ENCODE measurements at regions not wholly inside any gene's neighbourhood (a gene's known extent, or its start where the extent isn't known, plus 50 kb on each side); places are given as distances from the start of the nearest gene placed in this dataset.
A peak's percentile ranks its signal among the peaks of the same experiment; 100 is the strongest.

GRCh38 chr2:174697255-174697654 lies 67.0 kb downstream of the CHRNA1 start:
- intact Hi-C loops (cut with micrococcal nuclease) = loop anchor here (5.0 kb wide), 3 partner anchors 295 to 585 kb away; no protein-coding TSS in a partner anchor
- peak; percentile 48 for DNase-seq (ENCODE audit: low spot score)
- H3K4me3 Mint-ChIP-seq (ENCODE audit: low read depth) = no peak overlapping the region
- peaks cover 26% of the 10 kb centered on the region for H3K27me3 Mint-ChIP-seq (ENCODE audit: low read depth)
- no peaks in the 10 kb centered on the region for H3K4me1 Mint-ChIP-seq (ENCODE audit: low read depth)
- no peaks in the 10 kb centered on the region for H3K36me3 Mint-ChIP-seq (ENCODE audit: low read depth)
- H3K9me3 Mint-ChIP-seq = no peaks in the 10 kb centered on the region
- no peak overlapping the region for H3K27ac Mint-ChIP-seq

- intact Hi-C loops (cut with micrococcal nuclease) = loop anchor here (5.0 kb wide), 3 partner anchors 297 to 587 kb away; no protein-coding TSS in a partner anchor
- Mint-ChIP-seq H3K27me3 (ENCODE audit: low read depth) (peaks cover 21% of the 10 kb centered on the region), H3K4me3 (ENCODE audit: low read depth) (no peak overlapping the region), H3K27ac (no peak overlapping the region), H3K4me1 (ENCODE audit: low read depth) (no peaks in the 10 kb centered on the region), H3K9me3 (no peaks in the 10 kb centered on the region), H3K36me3 (ENCODE audit: low read depth) (no peaks in the 10 kb centered on the region)
- no peak for DNase-seq (ENCODE audit: low spot score)
These were observed 69.4 kb downstream of the CHRNA1 start for GRCh38 chr2:174694920-174695319.

- Mint-ChIP-seq H3K27me3 (ENCODE audit: low read depth) (peaks cover 21% of the 10 kb centered on the region), H3K4me1 (ENCODE audit: low read depth) (no peaks in the 10 kb centered on the region), H3K9me3 (no peaks in the 10 kb centered on the region), H3K27ac (no peak overlapping the region), H3K36me3 (ENCODE audit: low read depth) (no peaks in the 10 kb centered on the region), H3K4me3 (ENCODE audit: low read depth) (no peak overlapping the region)
- intact Hi-C loops (cut with micrococcal nuclease) = no loop called here
- no peak for DNase-seq (ENCODE audit: low spot score)
These were observed 69.9 kb downstream of the CHRNA1 start for GRCh38 chr2:174694196-174694878.

- H3K36me3 Mint-ChIP-seq (ENCODE audit: low read depth) = no peaks in the 10 kb centered on the region
- H3K4me1 Mint-ChIP-seq (ENCODE audit: low read depth) = peaks cover 4% of the 10 kb centered on the region
- no peak overlapping the region for H3K27ac Mint-ChIP-seq
- H3K27me3 Mint-ChIP-seq (ENCODE audit: low read depth) = peaks cover 21% of the 10 kb centered on the region
- H3K4me3 Mint-ChIP-seq (ENCODE audit: low read depth) = no peak overlapping the region
- no peak for DNase-seq (ENCODE audit: low spot score)
- no peaks in the 10 kb centered on the region for H3K9me3 Mint-ChIP-seq
- intact Hi-C loops (cut with micrococcal nuclease) = no loop called here
These were observed 70.9 kb downstream of the CHRNA1 start for GRCh38 chr2:174693344-174693743.

GRCh38 chr2:174692256-174692919 lies 71.9 kb downstream of the CHRNA1 start:
- DNase-seq (ENCODE audit: low spot score) = no peak
- H3K4me3 Mint-ChIP-seq (ENCODE audit: low read depth) = no peak overlapping the region
- peaks cover 10% of the 10 kb centered on the region for H3K4me1 Mint-ChIP-seq (ENCODE audit: low read depth)
- H3K36me3 Mint-ChIP-seq (ENCODE audit: low read depth) = no peaks in the 10 kb centered on the region
- intact Hi-C loops (cut with micrococcal nuclease) = no loop called here
- H3K27me3 Mint-ChIP-seq (ENCODE audit: low read depth) = peaks cover 21% of the 10 kb centered on the region
- no peaks in the 10 kb centered on the region for H3K9me3 Mint-ChIP-seq
- no peak overlapping the region for H3K27ac Mint-ChIP-seq

GRCh38 chr2:174691201-174691779 lies 73.0 kb downstream of the CHRNA1 start:
- DNase-seq (ENCODE audit: low spot score) = no peak
- Mint-ChIP-seq H3K4me1 (ENCODE audit: low read depth) (peaks cover 10% of the 10 kb centered on the region), H3K27me3 (ENCODE audit: low read depth) (peaks cover 21% of the 10 kb centered on the region), H3K36me3 (ENCODE audit: low read depth) (no peaks in the 10 kb centered on the region), H3K4me3 (ENCODE audit: low read depth) (no peak overlapping the region), H3K27ac (no peak overlapping the region), H3K9me3 (no peaks in the 10 kb centered on the region)
- intact Hi-C loops (cut with micrococcal nuclease) = no loop called here

GRCh38 chr2:174690026-174690425 lies 74.2 kb downstream of the CHRNA1 start:
- Mint-ChIP-seq H3K36me3 (ENCODE audit: low read depth) (no peaks in the 10 kb centered on the region), H3K27ac (no peak overlapping the region), H3K4me3 (ENCODE audit: low read depth) (no peak overlapping the region), H3K9me3 (no peaks in the 10 kb centered on the region), H3K4me1 (ENCODE audit: low read depth) (peaks cover 12% of the 10 kb centered on the region), H3K27me3 (ENCODE audit: low read depth) (peaks cover 16% of the 10 kb centered on the region)
- no peak for DNase-seq (ENCODE audit: low spot score)
- intact Hi-C loops (cut with micrococcal nuclease) = no loop called here

- peaks cover 10% of the 10 kb centered on the region for H3K27me3 Mint-ChIP-seq (ENCODE audit: low read depth)
- no peaks in the 10 kb centered on the region for H3K36me3 Mint-ChIP-seq (ENCODE audit: low read depth)
- peaks cover 18% of the 10 kb centered on the region for H3K4me1 Mint-ChIP-seq (ENCODE audit: low read depth)
- DNase-seq (ENCODE audit: low spot score) = no peak
- H3K27ac Mint-ChIP-seq = no peak overlapping the region
- intact Hi-C loops (cut with micrococcal nuclease) = loop anchor here (1.0 to 10.0 kb wide), 3 partner anchors 110 to 293 kb away; partner anchors contain the start of gene SCRN3
- H3K9me3 Mint-ChIP-seq = no peaks in the 10 kb centered on the region
- no peak overlapping the region for H3K4me3 Mint-ChIP-seq (ENCODE audit: low read depth)
These were observed 76.2 kb downstream of the CHRNA1 start for GRCh38 chr2:174688079-174688478.

- peaks cover 10% of the 10 kb centered on the region for H3K27me3 Mint-ChIP-seq (ENCODE audit: low read depth)
- peaks cover 20% of the 10 kb centered on the region for H3K4me1 Mint-ChIP-seq (ENCODE audit: low read depth)
- no peak overlapping the region for H3K27ac Mint-ChIP-seq
- no peaks in the 10 kb centered on the region for H3K36me3 Mint-ChIP-seq (ENCODE audit: low read depth)
- no peak for DNase-seq (ENCODE audit: low spot score)
- intact Hi-C loops (cut with micrococcal nuclease) = loop anchor here (10.0 kb wide), 1 partner anchor 292 kb away; the partner anchor contains the start of gene SCRN3
- H3K9me3 Mint-ChIP-seq = no peaks in the 10 kb centered on the region
- H3K4me3 Mint-ChIP-seq (ENCODE audit: low read depth) = no peak overlapping the region
These were observed 77.8 kb downstream of the CHRNA1 start for GRCh38 chr2:174686430-174686829.

GRCh38 chr2:174683392-174683759 lies 80.9 kb downstream of the CHRNA1 start:
- Mint-ChIP-seq H3K4me1 (ENCODE audit: low read depth) (peaks cover 30% of the 10 kb centered on the region), H3K27ac (peak overlapping the region; percentile 91), H3K9me3 (no peaks in the 10 kb centered on the region), H3K36me3 (ENCODE audit: low read depth) (peaks cover 15% of the 10 kb centered on the region), H3K27me3 (ENCODE audit: low read depth) (peaks cover 7% of the 10 kb centered on the region), H3K4me3 (ENCODE audit: low read depth) (peak overlapping the region; percentile 89)
- no peak for DNase-seq (ENCODE audit: low spot score)
- intact Hi-C loops (cut with micrococcal nuclease) = loop anchor here (2.0 to 10.0 kb wide), 2 partner anchors 87 to 289 kb away; partner anchors contain the start of genes SCRN3 and WIPF1

- peak; percentile 48 for DNase-seq (ENCODE audit: low spot score)
- Mint-ChIP-seq H3K9me3 (no peaks in the 10 kb centered on the region), H3K4me3 (ENCODE audit: low read depth) (peak overlapping the region; percentile 89), H3K4me1 (ENCODE audit: low read depth) (peaks cover 28% of the 10 kb centered on the region), H3K36me3 (ENCODE audit: low read depth) (peaks cover 15% of the 10 kb centered on the region), H3K27me3 (ENCODE audit: low read depth) (peaks cover 7% of the 10 kb centered on the region), H3K27ac (peak overlapping the region; percentile 91)
- intact Hi-C loops (cut with micrococcal nuclease) = loop anchor here (1.0 to 10.0 kb wide), 3 partner anchors 48 to 288 kb away; partner anchors contain the start of genes SCRN3 and WIPF1
These were observed 81.5 kb downstream of the CHRNA1 start for GRCh38 chr2:174682578-174683391.

GRCh38 chr2:174682007-174682577 lies 82.2 kb downstream of the CHRNA1 start:
- Mint-ChIP-seq H3K27me3 (ENCODE audit: low read depth) (peaks cover 7% of the 10 kb centered on the region), H3K4me3 (ENCODE audit: low read depth) (peak overlapping the region; percentile 79), H3K4me1 (ENCODE audit: low read depth) (peaks cover 30% of the 10 kb centered on the region), H3K27ac (no peak overlapping the region), H3K36me3 (ENCODE audit: low read depth) (peaks cover 15% of the 10 kb centered on the region), H3K9me3 (no peaks in the 10 kb centered on the region)
- DNase-seq (ENCODE audit: low spot score) = peak; percentile 22
- intact Hi-C loops (cut with micrococcal nuclease) = loop anchor here (1.0 to 10.0 kb wide), 3 partner anchors 48 to 287 kb away; partner anchors contain the start of genes SCRN3 and WIPF1
